ENCODE measurements at regions not wholly inside any gene's neighbourhood (a gene's known extent, or its start where the extent isn't known, plus 50 kb on each side); places are given as distances from the start of the nearest gene placed in this dataset.
"Not testable (repeated sequence)": the region's sequence is repeated elsewhere in the genome, so short reads cannot be mapped to it uniquely, and the experiment has no call there.

DNA sequence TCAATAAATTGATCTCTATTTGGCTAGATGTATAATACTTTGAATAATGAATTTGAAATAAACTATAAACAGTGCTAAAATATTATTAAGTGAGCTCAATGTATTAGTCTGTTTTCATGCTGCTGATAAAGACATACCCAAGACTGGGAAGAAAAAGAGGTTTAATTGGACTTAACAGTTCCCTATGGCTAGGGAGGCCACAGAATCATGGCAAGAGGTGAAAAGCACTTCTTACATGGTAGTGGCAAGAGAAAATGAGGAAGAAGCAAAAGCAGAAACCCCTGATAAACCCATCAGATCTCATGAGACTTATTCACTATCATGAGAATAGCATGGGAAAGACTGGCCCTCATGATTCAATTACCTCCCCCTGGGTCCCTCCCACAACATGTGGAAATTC, 2092.4 kb upstream of the ACO1 start:
- TF ChIP-seq, protein P1, sequence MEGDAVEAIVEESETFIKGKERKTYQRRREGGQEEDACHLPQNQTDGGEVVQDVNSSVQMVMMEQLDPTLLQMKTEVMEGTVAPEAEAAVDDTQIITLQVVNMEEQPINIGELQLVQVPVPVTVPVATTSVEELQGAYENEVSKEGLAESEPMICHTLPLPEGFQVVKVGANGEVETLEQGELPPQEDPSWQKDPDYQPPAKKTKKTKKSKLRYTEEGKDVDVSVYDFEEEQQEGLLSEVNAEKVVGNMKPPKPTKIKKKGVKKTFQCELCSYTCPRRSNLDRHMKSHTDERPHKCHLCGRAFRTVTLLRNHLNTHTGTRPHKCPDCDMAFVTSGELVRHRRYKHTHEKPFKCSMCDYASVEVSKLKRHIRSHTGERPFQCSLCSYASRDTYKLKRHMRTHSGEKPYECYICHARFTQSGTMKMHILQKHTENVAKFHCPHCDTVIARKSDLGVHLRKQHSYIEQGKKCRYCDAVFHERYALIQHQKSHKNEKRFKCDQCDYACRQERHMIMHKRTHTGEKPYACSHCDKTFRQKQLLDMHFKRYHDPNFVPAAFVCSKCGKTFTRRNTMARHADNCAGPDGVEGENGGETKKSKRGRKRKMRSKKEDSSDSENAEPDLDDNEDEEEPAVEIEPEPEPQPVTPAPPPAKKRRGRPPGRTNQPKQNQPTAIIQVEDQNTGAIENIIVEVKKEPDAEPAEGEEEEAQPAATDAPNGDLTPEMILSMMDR (IDR thresholded peaks at IDR 0.05) = not testable (repeated sequence)
- TF ChIP-seq POLR2A (IDR thresholded peaks at IDR 0.05) = not testable (repeated sequence)

Data from thyroid gland (tissue), 4 donors.